PC-9 (cell line): ENCODE measurements at regions not wholly inside any gene's neighbourhood (a gene's known extent, or its start where the extent isn't known, plus 50 kb on each side); places are given as distances from the start of the nearest gene placed in this dataset.

Experiments
- BruUV-seq: library from RNA; stranded (reverse); fragments of 400-500 nt; replicated peaks from 2 replicates; lab custom pipeline; 2021; lab: Mats Ljungman, UMichigan
- CTCF ChIA-PET: fragments of 300-600 bp; sonication (Branson Sonifier 250); formaldehyde crosslinking; loops from one replicate; lab custom pipeline; 2022; ENCODE audit warnings: antibody characterized with exemption; lab: Charles Lee
- POLR2A ChIA-PET: fragments of 300-600 bp; sonication (Branson Sonifier 250); formaldehyde crosslinking; loops from one replicate; lab custom pipeline; 2022; ENCODE audit warnings: antibody characterized with exemption; ENCODE audit not compliant: unreplicated experiment; lab: Charles Lee
- DNase-seq, 2 experiments: peaks; one replicate each; pipeline versions ENCODE4 v3.0.0 to v3.0.0-alpha.2; 2015 to 2022; ENCODE audit warnings: mixed read lengths in 1 of 2
- H2AFZ ChIP-seq: fragments of 200-600 bp; sonication (generic); 2 replicates; pipeline ENCODE4 v1.8.1; 2017; ENCODE audit warnings: antibody characterized with exemption
- H3F3A ChIP-seq: fragments of 200-600 bp; sonication (generic); 2 replicates; pipeline ENCODE4 v1.8.1; 2017; ENCODE audit warnings: antibody characterized with exemption, mild to moderate bottlenecking, low read depth; ENCODE audit not compliant: insufficient read depth
- H3K27ac ChIP-seq: fragments of 200-600 bp; sonication (generic); 2 replicates; pipeline ENCODE4 v1.6.1; 2016; ENCODE audit warnings: mixed run types
- H3K27me3 ChIP-seq: fragments of 200-600 bp; sonication (generic); 2 replicates; pipeline ENCODE4 v1.6.1; 2016; ENCODE audit warnings: low read depth, mixed run types; ENCODE audit not compliant: insufficient read depth
- H3K36me3 ChIP-seq: fragments of 200-600 bp; sonication (generic); 2 replicates; pipeline ENCODE4 v1.6.1; 2016; ENCODE audit warnings: low read depth, mixed run types
- H3K4me1 ChIP-seq: fragments of 200-600 bp; sonication (generic); replicated peaks from 2 replicates; pipeline ENCODE4 v1.6.1; 2016; ENCODE audit warnings: mixed run types; ENCODE audit not compliant: insufficient read depth
- H3K4me2 ChIP-seq: fragments of 200-600 bp; sonication (generic); 2 replicates; pipeline ENCODE4 v1.6.1; 2017; ENCODE audit warnings: mixed run types
- H3K4me3 ChIP-seq: fragments of 200-600 bp; sonication (generic); 2 replicates; pipeline ENCODE4 v1.6.1; 2016; ENCODE audit warnings: mixed run types
- H3K79me2 ChIP-seq: fragments of 200-600 bp; sonication (generic); 2 replicates; pipeline ENCODE4 v1.6.1; 2017; ENCODE audit warnings: low read depth, mixed run types
- H3K9me2 ChIP-seq: fragments of 200-600 bp; sonication (generic); 2 replicates; pipeline ENCODE4 v1.8.1; 2017; ENCODE audit warnings: mild to moderate bottlenecking; ENCODE audit not compliant: insufficient read depth
- H3K9me3 ChIP-seq: fragments of 200-600 bp; sonication (generic); 2 replicates; pipeline ENCODE4 v1.8.1; 2016; ENCODE audit warnings: low read depth; ENCODE audit not compliant: insufficient read depth
- H4K20me1 ChIP-seq: fragments of 200-600 bp; sonication (generic); 2 replicates; pipeline ENCODE4 v1.8.1; 2017; ENCODE audit not compliant: insufficient read depth
- EZH2 ChIP-seq: fragments of 200-600 bp; sonication (generic); IDR thresholded peaks from 2 replicates; pipeline ENCODE4 v1.8.0; 2017; ENCODE audit warnings: antibody characterized with exemption, low read depth
- intact Hi-C: fragments of 100-400 bp; cut with micrococcal nuclease; formaldehyde crosslinking; loops from one replicate; pipeline ENCODE4 v1.10.0; 2022; ENCODE audit not compliant: unreplicated experiment
- TF ChIP-seq, protein P1 (sequence below): fragments of 200-600 bp; sonication (generic); conservative IDR thresholded peaks from 2 replicates; pipeline ENCODE4 v1.6.1; 2017; ENCODE audit warnings: mixed run types, antibody characterized with exemption, mild to moderate bottlenecking, moderate library complexity

DNA sequence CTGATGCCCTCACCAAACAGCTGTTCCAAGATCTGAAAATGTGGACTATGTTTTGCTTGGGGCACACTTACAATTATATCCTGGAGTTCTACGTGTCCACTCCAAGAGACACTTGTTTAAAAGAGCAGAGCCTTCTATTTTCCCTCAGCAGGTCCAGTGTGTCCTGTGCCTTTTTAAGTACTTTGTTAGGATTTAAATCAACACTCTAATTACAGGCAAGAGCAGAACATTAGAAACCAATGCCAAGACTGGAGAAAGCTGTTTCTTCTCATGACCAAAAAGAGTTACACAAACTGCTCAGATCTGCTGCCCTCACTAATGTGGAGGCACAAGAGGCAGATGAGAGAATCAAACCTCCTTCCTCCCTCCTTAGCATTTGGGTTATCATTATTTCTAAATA, 452.9 kb downstream of the LMO4 start:
- no peaks in the 10 kb centered on the region for H3K79me2 ChIP-seq
- H3K9me2 ChIP-seq = no peaks in the 10 kb centered on the region
- BruUV-seq = no TSS peak
- H3K9me3 ChIP-seq = no peaks in the 10 kb centered on the region
- H3K4me3 ChIP-seq = no peak overlapping the region
- intact Hi-C loops = no loop called here
- H3K27ac ChIP-seq = no peak overlapping the region
- DNase-seq = no peak
- ChIA-PET CTCF (no interaction called here), POLR2A (no interaction called here)
- no peak overlapping the region for H2AFZ ChIP-seq
- H3K4me1 ChIP-seq = no peaks in the 10 kb centered on the region
- TF ChIP-seq EZH2 = no peak
- TF ChIP-seq, protein P1, sequence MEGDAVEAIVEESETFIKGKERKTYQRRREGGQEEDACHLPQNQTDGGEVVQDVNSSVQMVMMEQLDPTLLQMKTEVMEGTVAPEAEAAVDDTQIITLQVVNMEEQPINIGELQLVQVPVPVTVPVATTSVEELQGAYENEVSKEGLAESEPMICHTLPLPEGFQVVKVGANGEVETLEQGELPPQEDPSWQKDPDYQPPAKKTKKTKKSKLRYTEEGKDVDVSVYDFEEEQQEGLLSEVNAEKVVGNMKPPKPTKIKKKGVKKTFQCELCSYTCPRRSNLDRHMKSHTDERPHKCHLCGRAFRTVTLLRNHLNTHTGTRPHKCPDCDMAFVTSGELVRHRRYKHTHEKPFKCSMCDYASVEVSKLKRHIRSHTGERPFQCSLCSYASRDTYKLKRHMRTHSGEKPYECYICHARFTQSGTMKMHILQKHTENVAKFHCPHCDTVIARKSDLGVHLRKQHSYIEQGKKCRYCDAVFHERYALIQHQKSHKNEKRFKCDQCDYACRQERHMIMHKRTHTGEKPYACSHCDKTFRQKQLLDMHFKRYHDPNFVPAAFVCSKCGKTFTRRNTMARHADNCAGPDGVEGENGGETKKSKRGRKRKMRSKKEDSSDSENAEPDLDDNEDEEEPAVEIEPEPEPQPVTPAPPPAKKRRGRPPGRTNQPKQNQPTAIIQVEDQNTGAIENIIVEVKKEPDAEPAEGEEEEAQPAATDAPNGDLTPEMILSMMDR = no peak
- no peaks in the 10 kb centered on the region for H4K20me1 ChIP-seq
- H3K4me2 ChIP-seq = no peak overlapping the region
- H3F3A ChIP-seq = no peaks in the 10 kb centered on the region
- H3K27me3 ChIP-seq = no peaks in the 10 kb centered on the region
- H3K36me3 ChIP-seq = no peaks in the 10 kb centered on the region

DNA sequence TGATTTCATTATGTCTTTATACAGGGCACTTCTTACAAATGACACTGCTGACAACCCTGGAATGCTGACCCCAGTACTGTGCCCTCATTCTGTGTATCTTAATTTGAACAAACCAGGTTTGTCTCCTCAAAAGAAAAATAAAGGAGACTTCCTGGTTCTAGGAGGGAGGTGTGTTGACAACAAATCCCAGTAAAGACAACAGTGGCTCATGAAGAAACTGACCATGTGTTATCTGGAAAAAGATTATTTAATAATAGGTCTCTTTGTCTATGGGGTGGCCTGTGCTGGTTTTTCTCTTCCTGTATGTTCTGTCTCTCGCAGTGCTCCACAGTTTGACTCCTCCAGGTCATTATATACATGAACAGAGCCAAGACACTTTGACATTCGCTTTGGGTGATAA, 454.6 kb downstream of the LMO4 start:
- intact Hi-C loops = no loop called here
- H3K36me3 ChIP-seq = no peaks in the 10 kb centered on the region
- no peaks in the 10 kb centered on the region for H3K9me3 ChIP-seq
- H2AFZ ChIP-seq = no peak overlapping the region
- POLR2A ChIA-PET = no interaction called here
- no peaks in the 10 kb centered on the region for H3K9me2 ChIP-seq
- CTCF ChIA-PET = no interaction called here
- no peaks in the 10 kb centered on the region for H3K27me3 ChIP-seq
- no peak overlapping the region for H3K27ac ChIP-seq
- TF ChIP-seq, protein P1 = no peak
- no peak for TF ChIP-seq EZH2
- H3K4me2 ChIP-seq = no peak overlapping the region
- no peaks in the 10 kb centered on the region for H3F3A ChIP-seq
- BruUV-seq = no TSS peak
- no peak for DNase-seq
- no peaks in the 10 kb centered on the region for H3K4me1 ChIP-seq
- H3K79me2 ChIP-seq = no peaks in the 10 kb centered on the region
- H3K4me3 ChIP-seq = no peak overlapping the region
- no peaks in the 10 kb centered on the region for H4K20me1 ChIP-seq

DNA sequence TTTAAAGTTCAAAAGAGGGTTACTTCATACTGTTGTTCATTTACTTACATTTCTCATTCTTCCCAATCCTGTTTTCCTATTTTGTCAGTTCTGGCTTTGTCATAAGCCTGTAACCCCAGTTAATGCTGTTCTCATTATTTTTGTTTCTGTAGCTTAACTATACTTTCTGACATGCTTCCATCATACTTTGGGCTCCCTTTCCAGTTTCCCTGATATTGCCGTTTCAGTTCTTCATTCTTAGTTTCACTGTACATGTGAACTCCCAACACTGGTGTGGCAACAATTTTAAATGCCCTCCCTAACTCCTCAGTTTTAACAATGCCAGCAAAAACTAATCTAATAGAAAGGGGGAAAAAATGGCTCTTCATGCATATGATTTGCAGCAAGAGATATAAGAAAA, 456.7 kb downstream of the LMO4 start:
- no TSS peak for BruUV-seq
- no peaks in the 10 kb centered on the region for H3K79me2 ChIP-seq
- no peaks in the 10 kb centered on the region for H3F3A ChIP-seq
- no peak overlapping the region for H3K4me2 ChIP-seq
- no peak for DNase-seq
- no peak overlapping the region for H2AFZ ChIP-seq
- ChIA-PET CTCF (no interaction called here), POLR2A (no interaction called here)
- H3K9me3 ChIP-seq = no peaks in the 10 kb centered on the region
- no peaks in the 10 kb centered on the region for H3K27me3 ChIP-seq
- no peak for TF ChIP-seq EZH2
- TF ChIP-seq, protein P1 = no peak
- intact Hi-C loops = no loop called here
- H3K27ac ChIP-seq = no peak overlapping the region
- H4K20me1 ChIP-seq = no peaks in the 10 kb centered on the region
- H3K9me2 ChIP-seq = no peaks in the 10 kb centered on the region
- no peaks in the 10 kb centered on the region for H3K4me1 ChIP-seq
- no peak overlapping the region for H3K4me3 ChIP-seq
- H3K36me3 ChIP-seq = no peaks in the 10 kb centered on the region
